Activated CD8-positive, alpha-beta memory T cell treated with anti-CD3 and anti-CD28 coated beads, Interleukin-2, amount 50 U/mL, for 48 hours (primary cell): ENCODE measurements at regions not wholly inside any gene's neighbourhood (a gene's known extent, or its start where the extent isn't known, plus 50 kb on each side); places are given as distances from the start of the nearest gene placed in this dataset.

ENCODE experiments used
- DNase-seq: peaks from one replicate; pipeline ENCODE4 v3.0.0-alpha.2; 2020

DNA sequence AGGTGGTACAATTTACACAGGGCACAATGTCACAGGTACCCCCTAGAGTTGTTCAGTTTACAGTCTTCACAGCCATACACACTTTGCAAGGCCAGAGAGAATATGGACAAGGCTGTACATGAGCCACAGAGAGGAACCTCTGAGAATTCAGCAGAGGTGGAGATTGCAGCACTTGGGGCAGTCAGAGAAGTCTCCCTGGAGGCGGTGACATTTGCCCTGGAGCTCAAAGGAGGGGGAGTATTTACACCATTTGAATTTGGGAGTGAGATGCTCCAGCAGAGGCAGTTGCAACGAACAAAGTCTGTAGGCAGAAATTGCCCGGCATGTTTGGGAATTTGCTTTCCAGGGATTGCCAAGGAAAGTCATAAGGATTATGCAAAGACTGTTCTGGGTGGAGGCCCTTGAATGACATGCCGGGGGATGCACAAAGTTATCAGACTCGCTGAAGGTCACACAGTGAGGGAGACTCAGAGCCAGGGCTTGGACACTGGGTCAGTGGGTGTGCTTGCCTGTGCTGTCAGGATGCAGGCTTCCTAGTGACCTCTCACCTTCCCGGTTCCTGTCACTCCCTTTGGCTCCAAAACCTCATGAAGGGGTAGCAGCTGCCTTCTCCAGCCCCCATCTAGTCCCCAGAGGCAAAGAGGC, 160.7 kb upstream of the PCBD1 start:
- no peak for DNase-seq

DNA sequence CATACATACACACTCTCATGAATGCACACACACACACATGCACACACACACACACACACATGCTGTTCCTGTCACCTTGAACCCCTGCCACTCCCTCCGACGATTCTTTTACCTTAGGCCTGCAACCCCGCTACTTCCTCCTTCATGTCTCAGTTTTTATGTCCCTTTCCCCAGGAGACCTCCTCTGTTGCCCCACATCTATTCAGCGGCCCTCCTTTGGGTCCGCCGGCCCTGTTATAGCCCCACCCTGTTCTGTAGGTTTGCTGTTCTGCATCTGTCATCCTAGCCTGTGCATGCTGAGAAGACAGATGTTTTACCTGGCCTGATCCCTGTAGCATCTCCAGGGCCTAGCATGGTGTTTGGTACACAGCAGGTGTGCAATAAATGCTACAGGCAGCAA, 161.6 kb upstream of the PCBD1 start:
- no peak for DNase-seq

DNA sequence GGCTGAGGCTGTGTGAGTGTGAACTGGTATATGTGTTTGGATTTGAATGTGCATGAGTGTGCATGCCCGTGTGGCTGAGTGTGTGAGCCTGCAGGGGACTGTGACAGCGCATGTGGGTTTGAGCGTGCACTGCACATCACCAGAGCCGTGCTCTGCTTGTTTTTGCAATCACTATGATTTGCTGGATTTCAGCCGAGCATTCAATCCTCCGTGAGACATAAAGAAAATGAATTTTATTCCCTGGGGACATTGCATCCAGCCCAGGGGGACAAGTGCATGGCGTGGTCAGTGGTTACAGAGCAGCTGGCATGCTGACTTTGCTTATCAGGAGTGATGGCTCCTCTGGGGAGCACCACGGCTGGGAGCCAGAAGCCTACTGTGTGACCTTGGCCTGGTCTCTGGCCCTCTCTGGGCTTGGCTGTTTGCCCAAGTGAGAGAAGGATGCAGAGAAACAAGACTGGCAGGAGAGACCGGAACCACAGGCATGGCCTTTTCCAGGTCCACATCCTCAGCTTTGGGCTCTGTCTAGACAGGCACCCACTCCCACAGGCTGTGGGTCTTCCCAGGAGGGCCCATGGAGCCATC, 160.2 kb upstream of the UNC5B start:
- DNase-seq, result no peak

DNA sequence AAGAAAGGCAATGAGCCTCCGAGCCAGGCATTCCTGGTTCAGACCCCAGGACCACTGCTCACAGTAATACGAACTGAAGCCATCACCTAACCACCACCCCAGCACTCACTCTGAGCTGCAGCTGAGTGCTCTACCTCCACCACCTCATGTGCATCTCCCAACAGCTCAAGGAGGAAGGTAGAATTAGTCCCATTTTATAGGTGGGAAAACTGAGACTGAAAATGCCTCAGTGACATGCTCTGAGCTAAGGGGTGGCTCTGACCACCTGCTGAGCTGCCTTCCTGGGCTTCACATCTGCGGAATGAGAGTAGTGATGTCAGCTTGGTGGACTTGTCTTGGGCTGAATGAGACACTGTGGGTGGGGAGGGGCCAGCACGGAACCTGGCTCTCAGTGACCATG, 159.7 kb upstream of the UNC5B start:
- no peak for DNase-seq

DNA sequence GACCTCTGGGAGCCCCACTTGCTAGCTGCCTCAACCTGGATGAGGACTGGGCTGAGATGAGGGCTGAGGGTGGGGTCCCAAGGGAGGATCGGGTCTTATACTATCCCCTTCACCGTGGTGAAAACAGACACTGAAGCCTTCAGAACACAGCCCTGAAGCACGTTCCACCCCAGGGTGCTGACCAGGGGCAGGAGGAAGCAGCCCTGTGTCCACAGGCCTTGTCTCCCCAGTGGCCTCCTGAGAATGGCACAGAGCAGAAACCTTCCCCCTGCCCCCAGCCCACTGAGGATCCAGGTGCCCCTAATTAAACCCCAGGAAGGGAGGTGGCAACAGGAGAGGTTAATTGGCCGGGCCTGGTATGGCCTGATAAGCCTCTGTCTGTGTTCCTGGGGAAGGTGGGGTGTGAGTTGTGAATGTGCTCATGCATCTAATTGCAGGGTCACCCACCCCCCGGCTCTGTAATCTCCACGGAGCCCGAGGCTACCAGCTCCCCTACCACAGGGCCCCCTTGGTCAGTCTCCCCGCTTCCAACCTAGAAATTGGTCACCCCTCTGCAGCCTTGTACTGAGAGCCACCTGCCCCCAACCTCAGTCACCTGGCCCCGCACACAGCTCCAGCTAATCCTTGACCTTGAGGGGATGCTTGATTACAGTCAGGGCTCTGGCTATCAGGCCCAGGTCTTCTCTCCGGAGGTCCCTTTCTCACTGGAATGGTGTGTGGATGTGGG, 159.0 kb upstream of the UNC5B start:
- no peak for DNase-seq

DNA sequence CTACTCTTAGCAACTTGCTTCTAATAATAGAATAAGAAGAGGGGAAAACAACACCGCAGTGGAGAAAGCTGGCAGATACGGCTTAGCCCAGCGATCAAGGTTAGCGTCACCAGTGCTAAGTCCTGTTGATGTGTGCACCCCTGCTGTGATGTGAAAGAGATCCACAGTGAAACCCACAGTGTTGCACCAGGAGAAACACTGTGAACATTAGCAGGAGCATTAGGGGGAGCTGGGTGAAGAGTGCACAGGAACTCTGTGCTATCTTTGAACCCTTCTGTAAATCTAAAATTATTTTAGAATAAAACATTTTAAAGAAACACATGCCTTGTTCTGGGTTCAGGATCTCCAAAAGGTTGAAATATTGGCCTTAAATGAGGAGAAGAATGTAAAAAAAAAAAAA, 154.1 kb upstream of the UNC5B start:
- no peak for DNase-seq

DNA sequence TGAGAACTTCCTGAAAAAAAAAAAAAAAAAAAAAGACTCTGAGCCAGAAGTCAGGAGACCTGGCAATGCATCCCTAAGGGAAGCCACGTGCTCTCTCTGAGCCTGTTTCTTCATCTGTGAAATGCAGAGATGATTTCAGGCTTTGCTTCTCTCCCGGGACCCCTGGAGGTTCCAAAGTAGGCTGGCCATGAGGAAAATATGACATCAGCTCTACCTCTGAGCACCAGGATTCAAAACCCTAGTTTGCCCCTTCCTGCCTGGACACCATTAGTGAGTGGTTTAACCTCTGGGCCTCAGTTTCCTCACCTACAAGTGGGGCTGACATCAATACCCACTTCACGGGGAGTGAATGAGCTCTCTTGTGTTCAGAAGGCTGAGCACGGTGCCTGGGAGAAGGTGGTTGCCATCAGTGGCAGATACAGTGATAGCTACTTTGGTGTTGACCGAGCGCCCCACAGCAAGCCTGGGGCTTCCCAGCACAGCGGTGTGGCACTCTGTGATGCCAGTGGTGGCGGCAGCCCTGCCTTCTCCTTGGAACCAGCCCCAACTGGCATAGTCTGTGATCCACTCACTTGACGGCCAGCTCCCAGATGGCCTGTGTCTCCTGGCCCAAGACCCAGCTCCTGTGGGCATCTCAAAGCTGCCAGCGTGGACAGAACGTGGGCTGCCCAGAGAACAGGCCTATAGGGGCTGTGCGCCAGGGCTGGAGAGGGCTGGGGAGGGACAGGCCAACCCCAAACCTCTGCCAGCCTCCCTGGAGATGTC, 153.1 kb upstream of the UNC5B start:
- no peak for DNase-seq

DNA sequence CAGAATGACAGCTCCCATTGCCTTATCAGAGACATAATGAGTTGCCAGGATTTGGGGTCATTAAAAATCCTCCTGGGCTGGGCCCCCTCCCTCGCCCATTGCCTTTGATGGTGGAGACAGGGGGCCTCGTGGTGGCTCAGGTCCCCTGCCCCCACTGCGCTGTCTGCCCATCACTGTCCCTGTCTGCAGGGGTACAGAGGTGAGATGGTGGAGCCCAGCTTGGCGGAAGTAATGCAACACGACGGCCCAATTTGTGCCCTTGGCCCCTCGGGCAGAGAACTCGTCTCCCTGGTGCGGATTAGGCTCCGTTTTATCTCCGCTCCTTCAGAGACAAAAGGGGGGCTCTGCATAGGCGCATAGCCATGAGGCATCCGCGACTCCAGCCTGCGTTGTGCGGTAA, 152.4 kb upstream of the UNC5B start:
- DNase-seq, result no peak

DNA sequence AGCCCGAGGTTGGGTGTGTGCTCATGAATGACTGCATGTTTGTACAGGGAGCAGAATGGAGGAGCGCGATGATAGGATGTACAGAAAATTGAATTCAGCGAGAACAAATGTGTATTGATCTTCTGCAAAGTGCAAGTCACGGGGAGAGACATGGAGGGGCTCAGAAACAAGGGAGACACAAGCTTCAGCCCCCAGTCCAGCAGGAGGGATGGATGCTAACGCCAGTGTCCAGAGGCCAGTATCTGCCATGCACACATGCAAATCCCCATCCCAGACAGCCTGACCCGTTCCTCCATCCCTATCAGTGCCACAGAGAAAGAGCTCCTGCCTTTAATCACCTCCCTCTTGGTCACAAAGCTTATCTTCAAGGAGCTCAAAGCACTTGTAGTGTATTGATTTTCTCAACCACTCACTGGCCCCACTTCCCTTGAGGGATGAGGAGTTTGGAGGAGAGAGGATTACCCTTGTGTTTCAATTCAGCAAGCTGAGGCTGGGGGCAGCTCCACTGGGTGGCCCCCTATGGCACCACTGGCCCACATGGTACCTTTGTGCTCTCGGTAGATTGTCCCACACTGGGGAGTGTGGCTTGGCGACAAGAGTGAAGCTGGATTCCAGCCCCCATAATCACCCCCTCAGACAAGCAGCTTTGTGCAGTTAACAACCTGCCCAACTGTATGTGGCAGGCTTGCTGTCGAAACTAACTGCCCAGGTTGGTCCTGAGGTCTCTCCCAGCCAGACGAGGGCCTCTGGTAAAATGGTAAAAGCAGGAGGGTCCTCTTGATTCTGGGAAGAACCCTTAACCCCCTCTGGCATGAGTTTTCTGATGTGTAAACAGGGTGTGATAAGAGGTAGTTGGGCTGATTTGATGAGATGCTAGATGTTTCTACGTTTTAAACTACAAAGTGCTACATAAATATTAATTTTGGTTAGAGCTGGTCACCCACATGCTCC, 151.6 kb upstream of the UNC5B start:
- DNase-seq, result no peak

DNA sequence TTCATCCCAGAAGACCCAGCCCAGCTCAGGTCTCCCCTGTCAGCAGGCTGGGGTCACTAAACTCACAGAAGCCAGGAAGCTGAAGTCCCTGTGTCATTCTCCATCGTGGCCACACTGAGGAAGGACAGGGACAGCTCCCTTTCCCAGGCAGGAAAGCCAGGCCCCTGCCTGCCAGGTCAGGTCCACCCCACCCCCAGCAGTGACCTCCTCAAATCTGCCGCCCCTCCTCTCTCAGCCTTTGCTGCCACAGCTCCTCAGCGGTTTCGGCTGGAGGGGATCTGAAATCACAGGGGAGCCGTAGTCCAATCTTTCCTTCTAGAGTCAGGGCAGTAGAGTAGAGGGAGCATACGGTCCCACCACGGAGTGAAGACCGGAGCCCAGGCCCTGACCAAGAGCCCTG, 150.9 kb upstream of the UNC5B start:
- no peak for DNase-seq

DNA sequence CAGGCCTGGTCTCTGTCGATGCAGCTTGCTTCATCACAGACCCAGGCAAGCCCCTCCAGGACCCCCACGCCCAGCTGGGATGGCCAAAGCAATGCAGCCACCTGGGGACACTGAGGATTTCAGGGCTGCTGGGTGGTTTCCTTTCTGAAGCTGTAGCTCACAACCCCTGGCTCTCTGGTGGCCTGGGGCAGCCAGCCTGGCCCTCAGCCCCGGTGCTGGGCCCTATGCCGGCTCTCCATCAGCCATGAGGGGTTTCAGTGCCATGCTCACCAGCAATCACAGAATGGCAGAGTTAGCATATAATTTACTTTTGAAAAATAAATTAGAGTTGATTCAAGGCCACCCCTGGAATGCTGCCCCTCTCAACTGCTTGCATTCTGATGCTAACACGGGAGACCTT, 150.2 kb upstream of the UNC5B start:
- DNase-seq, result no peak

DNA sequence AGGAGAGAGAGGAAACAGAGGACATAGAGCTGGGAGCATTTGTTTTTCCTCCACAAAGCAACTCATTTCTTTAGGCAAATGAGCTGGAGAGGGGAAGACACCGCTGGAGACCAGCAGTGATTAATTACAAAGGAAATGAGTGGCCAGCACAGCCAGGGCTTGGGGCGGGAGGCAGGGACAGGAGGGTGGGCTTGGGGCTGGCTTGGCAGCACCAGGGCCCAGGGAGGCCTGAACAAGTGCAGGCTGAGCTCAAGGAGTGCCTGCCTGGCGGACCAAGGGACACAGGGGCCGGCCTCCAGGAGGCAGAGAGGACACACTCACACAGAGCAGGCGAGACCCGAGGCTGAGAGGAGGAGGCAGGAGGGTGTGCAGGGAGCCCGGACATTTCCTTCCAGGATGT, 149.0 kb upstream of the UNC5B start:
- DNase-seq, result no peak

DNA sequence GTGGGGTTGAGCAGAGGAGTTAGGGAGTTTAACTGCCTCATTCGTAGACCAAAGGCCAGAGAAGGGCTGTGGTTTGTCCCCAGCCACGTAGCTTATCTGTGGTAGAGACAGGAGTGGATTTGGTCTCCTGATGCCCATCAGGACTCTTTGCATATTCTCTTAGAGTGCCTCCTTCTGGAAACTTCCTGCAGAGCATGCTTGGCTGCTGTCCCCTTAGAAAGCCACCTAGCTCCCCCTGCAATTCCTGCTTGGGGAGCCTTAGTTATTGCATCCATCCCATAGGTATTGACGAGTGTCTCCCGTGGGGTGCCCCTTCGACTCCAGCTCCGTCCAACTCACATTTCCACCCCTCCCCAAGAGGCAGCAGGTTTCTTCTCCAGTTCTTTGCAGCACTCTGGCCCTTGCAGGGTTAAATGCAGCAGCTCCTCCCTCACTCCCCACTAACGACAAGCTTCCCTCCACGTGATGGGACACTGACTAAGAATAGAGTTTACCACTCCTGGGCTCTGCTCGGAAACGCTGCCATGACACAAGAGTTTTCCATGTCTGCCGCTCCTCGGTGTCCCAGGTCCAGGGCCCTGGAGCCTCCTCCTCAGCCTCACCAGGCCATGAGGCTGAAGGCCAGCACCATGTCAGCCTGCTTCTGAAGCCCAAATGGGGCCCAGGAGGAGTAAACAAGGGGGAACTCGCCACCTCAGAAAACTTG, 147.8 kb upstream of the UNC5B start:
- DNase-seq, result no peak

DNA sequence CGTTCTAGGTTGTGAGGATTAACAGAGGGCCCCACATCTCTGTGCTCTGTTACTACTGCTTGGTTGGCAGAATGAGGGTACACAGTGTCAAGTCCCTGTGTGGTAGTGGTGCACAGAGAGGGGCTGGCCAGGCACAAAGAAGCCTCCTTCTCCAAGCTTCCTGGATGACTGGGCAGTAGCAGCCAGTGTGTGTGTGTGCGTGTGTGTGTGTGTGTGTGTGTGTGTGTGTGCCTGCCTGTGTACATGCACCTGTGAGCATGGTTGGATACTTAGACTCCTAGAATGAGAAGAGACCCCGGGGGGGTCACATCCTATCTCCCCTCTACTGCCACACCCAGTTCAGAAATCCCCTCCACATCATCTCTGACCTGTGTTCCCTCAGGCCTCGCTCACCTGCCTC, 146.7 kb upstream of the UNC5B start:
- no peak for DNase-seq

DNA sequence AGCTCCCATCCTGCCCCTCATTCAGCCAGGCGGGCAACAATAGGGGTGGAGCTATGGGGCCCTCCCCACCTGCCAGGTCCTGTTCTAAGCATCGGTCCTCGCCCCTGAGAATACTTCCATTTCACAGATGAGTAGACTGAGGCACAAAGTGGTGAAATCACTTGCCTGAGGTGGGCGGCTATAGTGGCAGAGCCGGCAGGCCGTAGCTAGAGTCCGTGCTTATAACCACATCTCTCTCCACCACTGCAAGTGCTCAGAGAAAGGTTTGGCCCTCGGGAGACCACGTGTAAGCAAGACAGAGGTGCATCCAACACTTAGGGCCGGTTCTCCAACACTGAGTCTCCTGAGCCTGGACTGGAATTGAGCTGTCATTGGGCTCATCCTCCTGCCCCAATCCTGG, 145.8 kb upstream of the UNC5B start:
- no peak for DNase-seq

DNA sequence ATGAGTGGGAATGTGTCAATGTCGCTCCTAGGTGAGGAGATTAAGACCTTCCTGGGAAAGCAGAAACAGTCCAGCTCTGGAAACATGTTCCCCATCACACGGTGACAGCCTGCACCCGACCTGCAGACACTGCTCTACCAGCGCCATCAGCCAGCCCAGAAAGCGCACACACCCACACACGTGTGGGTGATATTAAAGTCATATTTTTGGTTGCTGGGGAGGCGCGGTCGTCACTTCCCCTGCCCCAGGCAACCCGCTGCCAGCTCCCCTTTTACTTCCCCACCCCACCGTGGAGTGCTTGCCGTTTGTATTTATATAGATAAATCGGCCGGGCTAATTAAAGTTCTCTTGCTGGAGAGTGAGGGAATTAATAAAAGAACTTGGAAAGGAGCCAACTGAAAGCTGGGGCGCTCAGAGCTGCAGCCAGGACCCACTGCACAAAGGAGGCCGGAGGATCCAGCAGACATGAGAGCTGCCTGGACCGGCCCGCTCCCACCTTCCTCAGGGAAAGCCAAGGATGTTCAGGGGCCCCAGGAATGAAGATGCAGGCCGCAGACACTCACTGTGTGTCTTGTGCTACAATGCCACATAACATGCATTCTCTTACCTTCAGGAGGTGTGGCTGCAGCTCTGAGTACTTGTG, 145.2 kb upstream of the UNC5B start:
- no peak for DNase-seq

DNA sequence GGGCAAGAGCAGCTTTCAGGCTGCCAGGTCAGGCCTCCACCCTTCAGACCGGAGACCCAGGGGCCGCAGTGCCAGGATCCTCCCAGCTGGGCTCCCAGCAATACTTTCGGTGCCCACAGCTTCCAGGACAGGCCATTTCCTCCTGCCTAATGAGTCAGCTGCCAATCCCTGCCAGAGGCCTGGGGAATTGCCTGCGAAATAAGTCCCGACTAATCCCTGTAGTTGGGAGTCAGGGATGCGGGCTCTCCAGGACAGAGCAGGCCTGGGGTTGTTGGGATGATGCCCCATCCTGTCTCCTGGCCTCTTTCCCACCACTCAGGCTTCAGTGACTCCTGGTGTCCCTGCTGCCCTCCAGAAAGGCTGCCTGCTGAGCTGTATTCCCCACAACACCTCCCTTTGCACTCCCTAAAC, 143.5 kb upstream of the UNC5B start:
- no peak for DNase-seq

DNA sequence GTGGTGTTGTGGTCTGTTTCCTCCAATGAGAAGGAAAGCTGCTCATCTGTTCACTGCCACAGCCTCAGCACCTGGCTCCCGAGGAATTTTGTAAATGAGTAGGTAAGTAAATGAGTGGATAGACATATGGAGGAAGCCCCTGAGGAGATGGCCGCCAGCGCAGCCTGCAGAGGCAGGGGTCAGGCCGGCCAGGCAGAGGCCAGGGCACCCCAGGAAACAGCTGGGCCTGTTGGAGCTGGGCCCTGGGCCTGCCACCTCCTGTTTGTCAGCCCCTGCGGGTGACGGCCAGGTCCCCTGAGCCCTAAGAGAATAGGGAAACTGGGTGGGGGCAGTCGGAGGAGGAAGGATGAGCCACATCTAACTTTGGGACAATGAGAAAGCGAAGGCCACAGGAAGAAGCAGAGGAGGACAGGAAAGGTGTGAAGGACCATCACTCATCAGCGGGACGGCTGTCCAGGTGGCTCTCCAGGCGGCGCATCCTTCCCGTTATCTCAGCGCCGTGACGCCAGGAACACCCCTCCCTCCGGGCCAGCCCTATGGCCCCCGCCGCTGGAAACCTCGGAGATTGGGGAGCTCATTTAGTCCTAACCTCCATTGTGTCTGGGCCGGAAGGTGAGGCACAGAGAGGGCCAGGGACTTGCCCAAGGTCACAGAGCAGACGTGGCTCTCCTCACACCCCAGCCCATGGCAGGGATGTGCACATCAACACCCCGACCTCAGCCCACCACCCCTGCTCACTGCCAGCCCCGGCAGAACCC, 142.3 kb upstream of the UNC5B start:
- DNase-seq, result no peak

DNA sequence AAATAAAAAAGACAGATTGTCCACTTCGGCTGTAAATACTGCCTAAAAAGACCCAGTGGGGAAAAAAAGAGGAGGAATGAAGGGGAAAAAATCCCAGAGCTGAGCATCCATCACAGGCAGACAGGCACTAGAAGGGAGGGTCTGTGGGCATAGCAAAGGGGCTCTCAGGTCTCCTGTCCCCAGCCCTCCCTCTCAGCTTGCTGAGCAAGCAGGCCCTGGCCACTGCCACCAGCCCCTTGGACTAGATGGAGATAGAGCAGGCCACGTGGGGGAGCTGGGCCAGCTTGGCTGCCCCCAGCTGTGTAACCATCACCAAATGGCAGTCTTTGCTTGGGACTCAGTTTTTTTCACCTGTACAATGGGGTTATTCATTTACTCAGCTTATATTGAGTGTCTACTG, 141.6 kb upstream of the UNC5B start:
- no peak for DNase-seq

DNA sequence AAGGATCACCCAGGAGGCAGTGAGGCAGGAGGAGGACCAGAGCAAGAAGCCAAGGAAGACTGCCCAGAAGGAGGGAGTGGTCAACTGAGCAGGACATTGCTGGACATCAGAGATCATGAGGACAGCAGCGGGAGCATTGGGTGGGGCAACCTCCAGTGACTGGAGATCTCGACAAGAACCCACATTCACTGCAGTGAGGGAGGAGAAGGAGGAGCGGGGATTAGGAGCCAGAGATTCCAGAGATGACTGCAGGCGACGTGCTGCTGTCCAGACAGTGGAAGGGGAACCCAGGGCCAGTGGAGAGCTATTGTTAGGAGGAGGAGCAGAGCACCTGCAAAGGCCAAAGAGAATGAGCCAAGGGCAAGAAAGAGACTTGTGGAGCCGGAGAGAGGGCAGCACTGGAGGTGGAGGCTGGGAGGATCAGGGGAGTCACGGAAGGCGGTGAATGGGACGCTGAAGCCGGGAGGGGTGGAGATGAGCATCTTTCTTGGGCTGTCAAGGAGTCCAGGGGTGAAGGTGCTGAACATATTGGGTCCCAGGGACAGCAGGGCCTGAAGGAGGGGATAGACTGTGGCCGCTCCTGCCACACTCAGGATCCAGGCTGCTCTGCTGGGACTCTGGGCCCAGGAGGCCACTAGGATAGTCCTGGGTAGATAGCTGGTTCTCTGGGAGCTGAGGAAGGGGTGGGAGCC, 140.1 kb upstream of the UNC5B start:
- DNase-seq, result no peak
